ENCODE measurements at regions not wholly inside any gene's neighbourhood (a gene's known extent, or its start where the extent isn't known, plus 50 kb on each side); places are given as distances from the start of the nearest gene placed in this dataset.

GRCh38 chr11:134521001-134521400 is 109.0 kb upstream of the B3GAT1 start:
- TF ChIP-seq CTCF (IDR thresholded peaks at IDR 0.05) (no peak), EZH2 (IDR thresholded peaks at IDR 0.05; ENCODE audit: borderline replicate concordance, insufficient read depth, low read depth, low read length, poor library complexity, severe bottlenecking) (no peak)
